NCI-H2196 treated with DMSO at 0.1 percent for 48 hours (cell line): ENCODE measurements at regions not wholly inside any gene's neighbourhood (a gene's known extent, or its start where the extent isn't known, plus 50 kb on each side); places are given as distances from the start of the nearest gene placed in this dataset.
"Not testable (repeated sequence)": the region's sequence is repeated elsewhere in the genome, so short reads cannot be mapped to it uniquely, and the experiment has no call there.

Source experiments
- DNase-seq: peaks from one replicate; lab custom pipeline; 2025; ENCODE audit not compliant: unreplicated experiment; lab: John Stamatoyannopoulos, UW

GRCh38 chr9:36521148-36521547 is 51.5 kb upstream of the MELK start:
- DNase-seq = no peak

GRCh38 chr9:36517131-36517530 is 55.6 kb upstream of the MELK start:
- DNase-seq = no peak

- no peak for DNase-seq
Observed at GRCh38 chr9:36504156-36504555, 68.5 kb upstream of the MELK start.

GRCh38 chr9:36503172-36504088 is 69.3 kb upstream of the MELK start:
- DNase-seq = no peak

DNA sequence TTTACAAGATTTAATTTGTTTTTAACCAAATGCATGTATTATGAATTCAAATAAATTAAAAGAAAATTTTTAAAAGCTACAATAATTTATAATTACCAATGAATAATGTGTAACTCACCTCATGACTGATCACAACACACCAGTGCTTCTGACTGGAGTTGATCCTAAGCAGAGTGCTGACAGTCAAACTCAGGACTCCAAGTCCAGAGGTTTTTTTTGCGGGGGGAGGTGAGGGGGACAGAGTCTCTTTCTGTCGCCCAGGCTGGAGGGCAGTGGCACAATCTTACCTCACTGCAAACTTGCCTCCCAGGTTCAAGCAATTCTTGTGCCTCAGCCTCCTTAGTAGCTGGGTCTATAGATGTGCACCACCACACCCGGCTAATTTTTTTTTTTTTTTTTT is 71.0 kb upstream of the MELK start:
- no peak for DNase-seq

DNA sequence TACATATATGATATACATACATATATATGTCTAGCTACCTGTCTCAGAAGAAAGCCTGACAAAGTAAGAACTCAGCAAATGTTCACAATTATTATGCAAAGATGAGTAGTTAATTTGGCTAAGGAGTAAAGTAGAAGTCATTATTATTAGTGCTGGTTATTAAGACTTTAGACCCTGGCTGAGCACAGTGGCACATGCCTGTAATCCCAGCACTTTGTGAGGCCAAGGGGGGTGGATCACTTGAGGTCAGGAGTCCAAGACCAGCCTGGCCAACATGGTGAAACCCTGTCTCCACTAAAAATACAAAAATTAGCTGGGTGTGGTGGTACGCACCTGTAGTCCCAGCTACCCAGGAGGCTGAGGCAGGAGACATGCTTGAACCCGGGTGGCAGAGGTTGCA is 71.8 kb upstream of the MELK start:
- DNase-seq = not testable (repeated sequence)

DNA sequence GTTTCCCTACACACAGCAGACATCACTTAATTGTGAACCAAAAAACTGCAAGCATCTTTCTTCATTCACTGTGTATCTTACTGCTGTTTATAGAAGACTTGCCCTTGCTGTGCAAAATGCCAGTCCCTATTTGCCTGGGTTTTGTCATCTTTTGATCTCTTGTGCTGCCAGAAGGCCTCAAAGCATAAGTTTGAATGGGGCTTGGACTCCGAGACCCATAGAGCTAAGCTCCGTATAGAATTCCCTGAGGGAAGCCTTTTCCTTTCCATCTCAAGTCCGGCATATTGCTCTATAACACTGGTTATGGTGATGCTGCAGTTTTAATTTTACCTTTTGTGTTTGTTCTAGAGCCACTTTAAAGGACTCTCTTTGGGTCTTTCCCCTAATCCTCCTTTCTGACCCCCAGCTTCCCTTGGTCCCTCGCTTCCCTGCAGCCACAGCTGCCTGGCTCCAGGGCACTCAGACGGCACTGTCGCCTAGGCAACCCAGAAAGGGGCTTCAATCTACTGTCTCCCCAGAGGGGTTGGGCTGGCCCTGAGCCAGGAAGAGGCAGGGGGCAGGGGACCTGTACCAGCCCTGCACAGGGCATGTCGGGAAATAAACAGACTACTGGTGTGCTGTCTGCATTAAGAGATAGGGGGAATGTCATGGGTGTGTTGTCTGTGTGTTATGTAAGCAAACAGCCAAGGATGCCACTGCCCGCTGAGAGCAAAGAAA is 73.4 kb upstream of the MELK start:
- no peak for DNase-seq

- not testable (repeated sequence) for DNase-seq
Observed at GRCh38 chr9:36493564-36493963, 79.1 kb upstream of the MELK start.

GRCh38 chr9:36492865-36493264 is 79.8 kb upstream of the MELK start:
- no peak for DNase-seq

DNA sequence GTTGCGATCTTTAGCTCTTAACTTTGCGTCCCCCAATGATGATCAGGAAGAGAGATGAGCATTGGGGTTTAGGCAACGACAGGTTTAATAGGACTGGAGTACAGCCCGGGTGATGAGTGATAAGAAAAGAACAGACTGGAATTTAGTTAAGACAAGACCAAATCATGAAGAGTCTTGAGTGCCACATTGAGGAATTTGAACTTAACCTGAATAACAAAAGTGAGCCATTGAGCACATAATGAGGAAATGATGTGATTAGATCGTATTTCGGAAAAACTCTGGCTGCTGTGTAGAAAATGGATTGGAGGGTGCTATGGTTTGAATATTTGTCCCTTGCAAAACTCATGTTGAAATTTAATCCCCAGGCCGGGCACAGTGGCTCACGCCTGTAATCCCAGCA is 83.2 kb upstream of the MELK start:
- no peak for DNase-seq

DNA sequence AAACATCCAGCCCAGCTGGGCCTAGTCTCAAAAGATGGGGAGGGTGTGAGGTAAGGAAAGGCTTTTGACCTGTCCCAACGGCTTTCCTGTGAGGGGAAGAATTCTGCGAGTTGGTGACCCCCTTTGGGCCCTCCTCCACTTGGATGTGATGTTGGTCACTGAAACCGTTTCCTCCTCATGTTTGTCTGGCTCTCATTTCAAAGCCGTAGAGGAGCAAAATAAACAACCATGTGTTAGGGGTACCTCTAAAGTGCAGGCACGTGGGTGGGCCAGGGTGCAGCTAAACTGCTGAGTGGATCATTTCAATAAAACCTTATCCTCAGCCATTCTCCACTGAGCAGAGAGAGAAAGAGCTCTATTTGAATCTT is 84.3 kb upstream of the MELK start:
- no peak for DNase-seq

- DNase-seq = peak; percentile 84
Observed at GRCh38 chr9:36487482-36488388, 85.0 kb upstream of the MELK start.

- DNase-seq = no peak
Observed at GRCh38 chr9:36486933-36487481, 85.7 kb upstream of the MELK start.

DNA sequence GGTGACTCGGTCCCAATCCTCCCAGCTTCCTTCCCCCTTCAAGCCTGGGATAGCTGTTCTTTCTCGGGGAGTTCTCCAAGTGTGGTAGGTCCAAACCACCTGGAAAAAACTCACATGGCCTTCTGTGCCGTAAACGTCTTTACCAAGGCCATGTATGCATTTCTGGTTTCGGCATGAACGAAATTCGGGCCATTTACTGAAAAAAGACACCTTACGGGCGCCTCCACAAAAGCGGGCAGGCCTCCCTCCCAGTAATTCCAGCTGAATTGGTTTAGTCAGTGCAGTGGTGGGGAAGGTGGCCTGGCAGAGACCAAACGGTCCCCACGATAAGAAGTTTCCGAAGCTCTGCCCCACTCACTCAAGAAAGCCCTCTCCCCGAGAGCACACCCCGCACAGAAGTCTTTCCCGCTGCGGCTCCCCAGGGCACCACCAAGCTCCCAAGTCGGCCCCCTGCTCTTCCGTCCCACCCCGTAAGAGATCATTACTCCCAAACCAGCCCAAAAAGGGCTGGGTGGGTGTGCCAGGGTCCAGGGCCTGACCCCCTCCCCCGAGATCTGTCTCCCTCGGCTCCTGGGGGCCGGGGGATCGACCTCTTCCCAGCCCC is 86.3 kb upstream of the MELK start:
- no peak for DNase-seq

DNA sequence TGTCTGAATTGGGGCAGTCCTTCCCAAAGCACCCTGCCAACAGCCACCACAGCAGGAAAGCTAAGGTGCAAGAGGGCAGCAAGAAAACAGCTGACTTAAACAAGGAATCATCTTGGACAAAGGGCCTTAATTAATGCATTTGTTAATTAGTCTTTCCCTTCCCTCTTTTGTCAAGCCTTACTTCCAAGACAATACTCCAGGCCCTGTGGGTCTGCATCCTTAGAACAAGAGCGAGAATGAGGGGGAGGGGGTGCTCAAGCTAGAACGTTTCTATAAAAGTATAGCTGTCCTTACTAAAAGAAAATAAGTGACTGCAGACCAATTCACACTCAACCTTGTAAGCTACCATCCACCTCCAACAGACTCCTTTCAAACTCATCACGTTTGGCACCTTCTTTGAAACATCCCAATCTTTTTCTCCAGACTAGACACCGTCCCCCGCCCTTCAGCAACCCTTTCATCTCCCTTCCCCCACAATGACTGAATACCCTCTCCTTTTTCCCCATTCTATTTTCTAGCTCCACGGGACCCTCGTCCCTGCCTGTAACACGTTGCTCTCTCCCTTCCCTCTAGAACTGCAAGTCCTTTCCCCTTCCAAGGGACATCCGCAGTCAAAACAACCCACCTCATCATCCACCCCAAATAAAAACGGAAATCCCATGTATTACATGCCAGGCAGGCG is 85.7 kb upstream of the RNF38 start:
- DNase-seq = no peak

GRCh38 chr9:36484124-36484523 is 84.1 kb upstream of the RNF38 start:
- no peak for DNase-seq

GRCh38 chr9:36479101-36479500 is 79.0 kb upstream of the RNF38 start:
- no peak for DNase-seq

DNA sequence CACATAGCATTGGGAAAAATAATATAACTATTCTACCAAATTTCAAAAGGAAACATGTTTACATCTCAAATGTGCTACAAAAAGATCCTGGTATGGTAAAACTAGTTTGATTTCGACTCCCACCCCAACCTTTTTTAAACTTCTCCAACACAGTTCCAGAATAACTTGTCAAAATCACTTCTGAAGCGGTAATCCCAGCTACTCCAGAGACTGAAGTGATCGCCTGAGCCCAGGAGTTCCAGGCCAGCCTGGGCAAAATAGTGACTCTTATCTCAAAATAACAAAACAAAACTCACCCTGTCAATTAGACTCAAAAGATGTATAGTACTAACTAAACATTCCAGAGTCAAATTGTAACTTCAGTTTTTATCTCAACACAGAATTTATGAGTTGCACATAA is 71.3 kb upstream of the RNF38 start:
- DNase-seq = no peak

DNA sequence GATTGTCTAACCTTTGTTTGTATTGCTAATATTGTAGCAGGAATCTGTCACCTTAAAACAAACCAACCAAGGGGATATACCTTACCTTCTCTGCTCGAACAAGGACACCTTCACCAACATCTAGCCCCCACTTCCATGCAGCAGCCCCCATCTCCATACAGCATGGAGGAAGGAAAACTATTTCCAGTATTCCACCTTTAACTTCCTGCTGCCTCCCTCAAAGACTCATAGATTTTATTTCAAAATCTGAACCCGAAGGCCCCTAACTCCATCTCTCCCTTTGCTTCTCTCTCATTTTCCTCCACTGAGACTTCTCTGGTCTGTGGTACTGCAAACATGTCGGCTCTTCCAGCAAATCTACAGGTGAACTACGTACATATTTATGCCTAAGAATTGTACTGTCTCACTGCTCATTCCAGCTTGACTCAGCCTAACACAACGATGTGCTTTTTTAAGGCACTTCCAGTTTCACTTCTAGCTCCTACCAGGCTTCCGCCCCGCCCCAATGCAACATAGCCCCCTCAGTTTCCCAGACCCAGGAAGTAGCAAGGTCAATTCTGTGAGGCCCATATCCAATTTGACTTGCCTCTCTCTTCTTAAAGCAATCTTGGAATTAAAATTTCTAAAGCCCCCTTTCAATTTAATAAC is 70.7 kb upstream of the RNF38 start:
- DNase-seq = no peak

DNA sequence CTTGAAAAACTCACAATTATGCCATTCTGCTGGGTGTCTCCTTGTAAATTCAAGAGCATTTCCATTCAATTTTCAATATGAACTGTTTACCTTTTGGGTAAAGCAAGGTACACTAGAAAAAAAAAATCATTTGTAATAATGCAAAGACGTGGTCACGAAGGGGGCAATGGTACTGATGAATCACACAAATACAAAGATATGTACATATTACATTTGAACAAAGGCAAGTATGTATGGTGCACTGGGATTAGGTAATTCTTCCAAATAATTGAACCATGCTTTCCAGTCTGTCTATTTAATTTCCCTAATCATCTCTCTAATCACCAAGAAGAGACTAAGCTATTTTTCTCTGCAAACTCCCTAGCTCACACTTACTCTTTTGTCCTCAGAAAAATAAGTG is 63.4 kb upstream of the RNF38 start:
- no peak for DNase-seq
